ENCODE measurements at regions not wholly inside any gene's neighbourhood (a gene's known extent, or its start where the extent isn't known, plus 50 kb on each side); places are given as distances from the start of the nearest gene placed in this dataset.
A peak's percentile ranks its signal among the peaks of the same experiment; 100 is the strongest.

DNA sequence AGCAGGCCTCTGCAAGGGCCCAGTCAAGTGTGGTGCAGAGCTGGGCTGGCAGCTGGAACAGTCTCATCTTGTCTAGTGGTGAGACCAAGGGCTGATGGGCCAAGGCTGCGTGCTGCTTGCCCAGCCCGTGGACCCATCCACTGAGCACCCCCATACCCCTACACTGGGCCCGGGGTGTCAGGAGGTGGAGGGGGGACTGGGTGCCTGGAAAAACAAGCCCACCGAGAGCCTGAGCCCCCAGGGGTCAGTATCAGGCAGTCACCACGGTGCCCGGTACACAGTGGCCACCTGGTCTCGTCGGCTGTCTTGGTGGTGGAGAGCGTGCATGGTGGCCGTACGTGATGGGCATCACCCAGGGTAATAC lies 238.3 kb downstream of the SEC14L1 start:
- peaks cover 100% of the 10 kb centered on the region for H3K4me1 ChIP-seq
- intact Hi-C loops (cut with DNase I): loop anchor here (5.0 to 10.0 kb wide), 3 partner anchors 43 to 284 kb away; no protein-coding TSS in a partner anchor

DNA sequence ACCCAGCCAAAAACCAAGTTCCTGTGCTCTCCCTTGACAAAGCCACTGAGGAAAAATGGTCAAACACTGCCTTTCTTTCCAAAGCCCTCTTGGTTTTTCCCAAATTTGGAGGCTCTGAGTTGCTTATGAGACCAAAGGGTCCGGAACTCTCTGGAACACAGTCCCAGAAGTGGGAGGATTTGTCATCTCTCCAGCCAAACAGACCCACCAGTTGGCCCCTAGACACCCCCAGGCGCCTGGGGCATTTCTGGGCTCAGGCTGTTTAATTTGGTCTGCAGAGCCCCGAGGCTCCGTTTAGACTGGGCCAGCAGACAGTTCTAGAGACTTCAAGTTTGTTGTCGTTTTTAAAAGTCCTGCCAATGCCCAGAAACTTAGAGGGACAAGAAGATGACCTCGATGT lies 239.1 kb downstream of the SEC14L1 start:
- TF ChIP-seq POLR2AphosphoS5 (IDR thresholded peaks at IDR 0.05; ENCODE audit: insufficient read depth in 1 of 2, low read depth in 1 of 2): no peak
- TF ChIP-seq POLR2A (IDR thresholded peaks at IDR 0.05): no peak
- TF ChIP-seq, protein P1, sequence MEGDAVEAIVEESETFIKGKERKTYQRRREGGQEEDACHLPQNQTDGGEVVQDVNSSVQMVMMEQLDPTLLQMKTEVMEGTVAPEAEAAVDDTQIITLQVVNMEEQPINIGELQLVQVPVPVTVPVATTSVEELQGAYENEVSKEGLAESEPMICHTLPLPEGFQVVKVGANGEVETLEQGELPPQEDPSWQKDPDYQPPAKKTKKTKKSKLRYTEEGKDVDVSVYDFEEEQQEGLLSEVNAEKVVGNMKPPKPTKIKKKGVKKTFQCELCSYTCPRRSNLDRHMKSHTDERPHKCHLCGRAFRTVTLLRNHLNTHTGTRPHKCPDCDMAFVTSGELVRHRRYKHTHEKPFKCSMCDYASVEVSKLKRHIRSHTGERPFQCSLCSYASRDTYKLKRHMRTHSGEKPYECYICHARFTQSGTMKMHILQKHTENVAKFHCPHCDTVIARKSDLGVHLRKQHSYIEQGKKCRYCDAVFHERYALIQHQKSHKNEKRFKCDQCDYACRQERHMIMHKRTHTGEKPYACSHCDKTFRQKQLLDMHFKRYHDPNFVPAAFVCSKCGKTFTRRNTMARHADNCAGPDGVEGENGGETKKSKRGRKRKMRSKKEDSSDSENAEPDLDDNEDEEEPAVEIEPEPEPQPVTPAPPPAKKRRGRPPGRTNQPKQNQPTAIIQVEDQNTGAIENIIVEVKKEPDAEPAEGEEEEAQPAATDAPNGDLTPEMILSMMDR (IDR thresholded peaks at IDR 0.05): no peak
- H3K27me3 ChIP-seq: no peaks in the 10 kb centered on the region
- peaks cover 100% of the 10 kb centered on the region for H3K4me1 ChIP-seq
- H3K9me3 ChIP-seq: no peaks in the 10 kb centered on the region
- no peak for DNase-seq (ENCODE audit: extremely low spot score in 2 of 2)
- peak overlapping the region; percentile 95 for H3K27ac ChIP-seq
- H3K4me3 ChIP-seq: no peak overlapping the region
- intact Hi-C loops (cut with DNase I): loop anchor here (5.0 to 10.0 kb wide), 3 partner anchors 42 to 285 kb away; no protein-coding TSS in a partner anchor
- no peaks in the 10 kb centered on the region for H3K36me3 ChIP-seq

More for the DNA sequence above, 238.3 kb downstream of the SEC14L1 start:
- peak overlapping the region; percentile 95 for H3K27ac ChIP-seq
- no peak overlapping the region for H3K4me3 ChIP-seq
- no peaks in the 10 kb centered on the region for H3K27me3 ChIP-seq
- TF ChIP-seq POLR2A (IDR thresholded peaks at IDR 0.05) (no peak), POLR2AphosphoS5 (IDR thresholded peaks at IDR 0.05; ENCODE audit: insufficient read depth in 1 of 2, low read depth in 1 of 2) (no peak)
- TF ChIP-seq, protein P1 (IDR thresholded peaks at IDR 0.05): no peak
- DNase-seq (ENCODE audit: extremely low spot score in 2 of 2): no peak
- H3K9me3 ChIP-seq: no peaks in the 10 kb centered on the region
- H3K36me3 ChIP-seq: no peaks in the 10 kb centered on the region

DNA sequence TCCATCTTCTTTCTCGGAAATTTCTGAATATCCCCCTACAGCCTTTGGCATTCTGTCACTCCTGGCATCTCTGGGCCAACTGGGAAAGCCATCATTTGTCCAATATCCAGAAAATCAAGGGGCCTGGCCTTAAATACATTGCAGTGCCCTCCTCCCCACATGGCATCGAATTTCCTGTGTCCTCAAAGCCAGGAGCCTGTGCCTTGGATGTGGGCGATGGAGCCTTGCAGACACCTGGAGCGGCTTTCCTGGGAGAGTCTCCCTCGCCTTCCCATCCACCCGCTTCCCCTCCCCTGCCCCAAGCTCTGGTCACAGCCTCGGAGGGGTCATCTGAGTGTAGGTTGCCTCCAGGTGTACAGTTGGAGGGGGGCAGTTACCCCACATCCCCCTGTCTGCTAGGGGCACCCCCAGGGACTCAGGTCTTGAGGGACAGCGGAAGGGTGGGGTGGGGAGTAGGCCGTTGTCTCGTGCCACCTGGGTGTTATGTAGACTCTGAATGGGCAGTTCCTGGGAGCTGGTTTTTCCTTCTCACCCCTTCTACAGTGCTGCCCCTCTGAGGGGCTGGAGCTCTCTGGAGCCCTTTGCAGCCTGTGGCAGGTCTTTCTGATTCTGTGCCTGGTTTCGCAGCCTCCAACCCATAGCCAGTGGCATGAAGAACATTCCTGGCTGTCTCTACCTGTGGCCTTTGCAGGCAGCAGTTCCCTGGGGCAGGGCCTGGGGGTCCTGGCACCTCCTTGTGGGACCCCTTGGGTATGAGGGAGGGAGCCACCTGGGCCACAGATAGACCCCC lies 239.8 kb downstream of the SEC14L1 start:
- peak overlapping the region; percentile 95 for H3K27ac ChIP-seq
- H3K4me3 ChIP-seq: no peak overlapping the region
- no peaks in the 10 kb centered on the region for H3K27me3 ChIP-seq
- H3K4me1 ChIP-seq: peaks cover 100% of the 10 kb centered on the region
- no peak for DNase-seq (ENCODE audit: extremely low spot score in 2 of 2)
- H3K9me3 ChIP-seq: no peaks in the 10 kb centered on the region
- intact Hi-C loops (cut with DNase I): no loop called here
- no peak for TF ChIP-seq POLR2A (IDR thresholded peaks at IDR 0.05)
- TF ChIP-seq, protein P1 (IDR thresholded peaks at IDR 0.05): no peak
- TF ChIP-seq POLR2AphosphoS5 (IDR thresholded peaks at IDR 0.05; ENCODE audit: insufficient read depth in 1 of 2, low read depth in 1 of 2): no peak
- H3K36me3 ChIP-seq: no peaks in the 10 kb centered on the region

DNA sequence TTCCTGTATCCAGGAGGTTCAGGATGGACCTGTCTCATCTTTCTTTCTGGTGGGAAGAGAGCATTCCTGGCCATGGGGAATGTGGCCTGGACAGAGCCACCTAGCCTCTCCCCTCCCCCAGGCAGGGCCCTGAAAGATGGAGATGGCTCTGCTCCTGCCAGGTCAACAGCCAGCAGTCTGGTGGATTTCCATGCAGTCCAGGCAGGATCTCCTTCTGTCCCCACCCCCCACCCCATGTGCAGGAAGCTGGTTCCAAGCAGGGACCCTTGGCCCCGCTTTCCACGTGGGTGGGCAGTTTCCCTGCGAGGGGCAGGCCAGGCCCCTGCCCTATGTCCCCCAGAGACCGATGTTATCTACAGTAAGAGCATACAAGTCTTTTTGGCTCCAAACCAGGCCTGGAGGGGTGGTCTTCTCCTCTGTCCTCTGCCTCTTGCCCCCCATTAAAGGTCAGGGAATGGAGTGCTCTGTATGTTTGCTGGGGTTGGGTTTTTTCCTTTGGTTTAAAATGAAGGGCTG lies 240.5 kb downstream of the SEC14L1 start:
- no peaks in the 10 kb centered on the region for H3K36me3 ChIP-seq
- DNase-seq (ENCODE audit: extremely low spot score in 2 of 2): no peak
- no peaks in the 10 kb centered on the region for H3K9me3 ChIP-seq
- no peak for TF ChIP-seq POLR2AphosphoS5 (IDR thresholded peaks at IDR 0.05; ENCODE audit: insufficient read depth in 1 of 2, low read depth in 1 of 2)
- no peak for TF ChIP-seq POLR2A (IDR thresholded peaks at IDR 0.05)
- TF ChIP-seq, protein P1 (IDR thresholded peaks at IDR 0.05): no peak
- H3K27me3 ChIP-seq: no peaks in the 10 kb centered on the region
- intact Hi-C loops (cut with DNase I): no loop called here
- no peak overlapping the region for H3K4me3 ChIP-seq
- H3K27ac ChIP-seq: peak overlapping the region; percentile 95
- H3K4me1 ChIP-seq: peaks cover 100% of the 10 kb centered on the region

DNA sequence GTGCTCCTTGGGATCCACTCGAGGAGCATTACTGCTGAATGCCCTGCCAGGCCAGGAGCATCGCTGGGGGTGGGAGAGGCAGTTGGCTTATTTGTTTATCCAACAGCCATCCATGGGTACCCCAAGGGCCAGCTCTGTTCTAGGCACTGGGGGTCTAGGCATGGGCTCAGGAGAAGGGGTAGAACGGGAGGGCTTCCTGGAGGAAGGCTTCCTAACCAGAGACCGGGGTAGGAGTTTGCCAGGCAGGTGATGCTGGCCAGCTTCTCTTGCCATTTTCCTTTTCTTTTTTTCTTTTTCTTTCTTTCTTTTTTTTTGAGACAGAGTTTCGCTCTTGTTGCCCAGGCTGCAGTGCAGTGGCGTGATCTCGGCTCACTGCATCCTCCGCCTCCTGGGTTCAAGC lies 241.0 kb downstream of the SEC14L1 start:
- Histone ChIP-seq H3K27ac (peak overlapping the region; percentile 95), H3K36me3 (no peaks in the 10 kb centered on the region), H3K4me3 (no peak overlapping the region), H3K9me3 (no peaks in the 10 kb centered on the region), H3K27me3 (no peaks in the 10 kb centered on the region), H3K4me1 (peaks cover 100% of the 10 kb centered on the region)
- no peak for DNase-seq (ENCODE audit: extremely low spot score in 2 of 2)
- intact Hi-C loops (cut with DNase I): no loop called here
- no peak for TF ChIP-seq POLR2AphosphoS5 (IDR thresholded peaks at IDR 0.05; ENCODE audit: insufficient read depth in 1 of 2, low read depth in 1 of 2)
- TF ChIP-seq, protein P1 (IDR thresholded peaks at IDR 0.05): no peak
- TF ChIP-seq POLR2A (IDR thresholded peaks at IDR 0.05): no peak

Data from vagina (tissue), 2 donors.